NB4 (cell line): ENCODE measurements at regions not wholly inside any gene's neighbourhood (a gene's known extent, or its start where the extent isn't known, plus 50 kb on each side); places are given as distances from the start of the nearest gene placed in this dataset.

Source experiments
- CTCF ChIP-seq: IDR thresholded peaks from one replicate; pipeline ENCODE4 v1.5.1; 2012; ENCODE audit warnings: low read depth, low read length
- POLR2A ChIP-seq: IDR thresholded peaks from 2 replicates; pipeline ENCODE4 v1.6.1; 2011; ENCODE audit warnings: mild to moderate bottlenecking; ENCODE audit not compliant: insufficient read length; ENCODE audit errors: extremely low read depth

DNA sequence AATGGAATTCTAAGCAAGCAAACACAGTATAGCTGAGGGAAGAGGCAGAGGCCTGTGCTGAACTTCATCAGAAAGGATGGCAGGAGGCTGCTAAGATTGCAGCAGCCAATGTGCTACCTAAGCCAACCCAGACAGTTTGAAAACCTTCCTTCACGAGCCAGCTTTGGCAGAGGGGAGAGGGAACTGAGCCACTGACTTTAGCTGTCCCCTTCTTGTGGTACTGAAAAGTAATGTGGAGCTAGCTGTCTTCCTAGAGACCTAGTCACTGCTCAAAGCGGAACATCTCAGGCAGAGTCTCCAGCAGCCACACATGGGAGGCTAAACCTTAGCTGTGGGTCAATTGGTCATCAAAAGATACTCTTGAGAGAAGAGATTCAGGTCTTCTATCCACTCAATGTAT lies 419.0 kb downstream of the FBXO15 start:
- TF ChIP-seq CTCF (no peak), POLR2A (no peak)
